ENCODE measurements at regions not wholly inside any gene's neighbourhood (a gene's known extent, or its start where the extent isn't known, plus 50 kb on each side); places are given as distances from the start of the nearest gene placed in this dataset.

DNA sequence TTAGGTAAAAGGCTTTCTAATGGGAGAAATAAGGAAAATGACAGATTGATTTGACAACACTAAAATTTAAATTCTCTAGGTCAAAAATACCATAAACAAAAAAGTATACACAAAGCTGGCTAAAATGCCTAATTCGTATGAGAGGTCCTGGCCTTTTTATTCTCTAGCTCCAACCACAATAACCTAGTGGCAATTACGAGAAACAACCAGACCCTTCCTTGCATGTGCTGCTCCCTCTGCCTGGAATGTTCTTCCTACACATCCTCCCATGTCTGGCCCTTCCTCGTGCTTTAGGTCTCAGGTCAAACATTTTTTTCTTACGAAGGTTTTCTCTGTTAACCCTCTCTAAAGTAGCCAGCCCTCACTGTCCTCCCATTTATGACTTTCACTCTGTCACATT is 176.4 kb upstream of the PLPPR1 start:
- DNase-seq (ENCODE audit: low spot score), result no peak
- POLR2A ChIA-PET (ENCODE audit: low non-redundant PET), result no interaction called here
- CTCF ChIA-PET, result no interaction called here
- TF ChIP-seq, protein P1, sequence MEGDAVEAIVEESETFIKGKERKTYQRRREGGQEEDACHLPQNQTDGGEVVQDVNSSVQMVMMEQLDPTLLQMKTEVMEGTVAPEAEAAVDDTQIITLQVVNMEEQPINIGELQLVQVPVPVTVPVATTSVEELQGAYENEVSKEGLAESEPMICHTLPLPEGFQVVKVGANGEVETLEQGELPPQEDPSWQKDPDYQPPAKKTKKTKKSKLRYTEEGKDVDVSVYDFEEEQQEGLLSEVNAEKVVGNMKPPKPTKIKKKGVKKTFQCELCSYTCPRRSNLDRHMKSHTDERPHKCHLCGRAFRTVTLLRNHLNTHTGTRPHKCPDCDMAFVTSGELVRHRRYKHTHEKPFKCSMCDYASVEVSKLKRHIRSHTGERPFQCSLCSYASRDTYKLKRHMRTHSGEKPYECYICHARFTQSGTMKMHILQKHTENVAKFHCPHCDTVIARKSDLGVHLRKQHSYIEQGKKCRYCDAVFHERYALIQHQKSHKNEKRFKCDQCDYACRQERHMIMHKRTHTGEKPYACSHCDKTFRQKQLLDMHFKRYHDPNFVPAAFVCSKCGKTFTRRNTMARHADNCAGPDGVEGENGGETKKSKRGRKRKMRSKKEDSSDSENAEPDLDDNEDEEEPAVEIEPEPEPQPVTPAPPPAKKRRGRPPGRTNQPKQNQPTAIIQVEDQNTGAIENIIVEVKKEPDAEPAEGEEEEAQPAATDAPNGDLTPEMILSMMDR (conservative IDR thresholded peaks at IDR 0.05; ENCODE audit: low read depth), result no peak
- no peak overlapping the region for H3K27ac ChIP-seq

DNA sequence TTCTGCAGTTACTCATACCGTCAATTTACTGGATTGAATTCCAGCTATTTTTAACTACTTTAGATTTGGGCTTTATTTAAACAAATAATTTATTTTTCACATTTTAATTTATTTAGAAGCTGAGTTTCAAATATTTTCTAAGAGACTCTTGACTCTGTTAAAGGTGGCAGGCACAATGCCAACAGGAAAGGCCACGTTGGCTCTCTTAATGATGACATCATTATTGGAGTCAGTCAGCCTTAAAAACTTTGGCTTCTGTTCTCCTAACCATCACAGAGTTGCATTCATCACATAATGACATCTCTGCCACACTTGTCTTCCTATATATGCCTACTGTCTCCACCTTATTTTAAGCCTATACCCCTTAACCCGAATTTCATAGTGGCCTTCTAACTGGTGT is 172.3 kb upstream of the PLPPR1 start:
- CTCF ChIA-PET, result no interaction called here
- no peak overlapping the region for H3K27ac ChIP-seq
- POLR2A ChIA-PET (ENCODE audit: low non-redundant PET), result no interaction called here
- TF ChIP-seq, protein P1 (conservative IDR thresholded peaks at IDR 0.05; ENCODE audit: low read depth), result no peak
- no peak for DNase-seq (ENCODE audit: low spot score)

DNA sequence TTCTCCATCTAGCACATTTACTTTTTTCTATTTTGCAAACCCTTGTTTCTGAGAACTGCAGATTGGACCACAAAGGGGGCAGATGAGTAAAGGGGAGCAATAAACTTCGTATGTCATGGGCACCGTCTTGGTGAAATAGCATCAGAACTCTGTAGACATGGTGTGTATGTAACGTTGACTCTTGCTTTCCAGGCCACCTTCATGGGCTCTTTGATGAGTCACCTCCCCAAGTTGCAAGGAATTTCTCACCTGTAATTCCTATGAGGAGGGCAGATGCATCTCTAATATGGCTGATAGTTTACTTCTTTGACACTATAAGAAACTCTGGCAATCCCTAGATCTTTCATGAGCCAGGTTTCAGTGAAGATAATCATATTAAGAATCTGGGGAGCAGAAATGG is 163.4 kb upstream of the PLPPR1 start:
- no peak for DNase-seq (ENCODE audit: low spot score)
- TF ChIP-seq, protein P1 (conservative IDR thresholded peaks at IDR 0.05; ENCODE audit: low read depth), result no peak
- CTCF ChIA-PET, result no interaction called here
- H3K27ac ChIP-seq, result no peak overlapping the region
- POLR2A ChIA-PET (ENCODE audit: low non-redundant PET), result no interaction called here

DNA sequence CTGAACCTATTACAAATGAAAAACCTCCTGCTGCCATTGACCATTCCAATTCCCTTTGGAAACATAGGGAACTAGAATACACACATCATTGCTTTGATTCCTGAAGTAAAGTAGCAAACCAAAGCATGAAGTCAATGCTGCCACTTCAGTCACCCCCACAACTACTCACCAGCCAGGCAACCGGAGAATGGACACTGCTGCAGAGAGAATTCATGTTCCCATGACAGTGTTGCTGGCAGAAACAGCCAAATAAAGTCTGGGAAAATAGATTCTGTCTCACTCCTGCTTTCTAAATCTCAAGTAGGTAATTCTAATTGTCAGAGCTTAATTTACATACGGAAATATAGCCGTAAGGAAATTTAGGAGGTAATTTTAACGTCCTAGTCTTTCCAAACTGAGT is 162.9 kb upstream of the PLPPR1 start:
- DNase-seq (ENCODE audit: low spot score), result no peak
- no peak overlapping the region for H3K27ac ChIP-seq
- TF ChIP-seq, protein P1 (conservative IDR thresholded peaks at IDR 0.05; ENCODE audit: low read depth), result no peak
- POLR2A ChIA-PET (ENCODE audit: low non-redundant PET), result no interaction called here
- CTCF ChIA-PET, result no interaction called here

DNA sequence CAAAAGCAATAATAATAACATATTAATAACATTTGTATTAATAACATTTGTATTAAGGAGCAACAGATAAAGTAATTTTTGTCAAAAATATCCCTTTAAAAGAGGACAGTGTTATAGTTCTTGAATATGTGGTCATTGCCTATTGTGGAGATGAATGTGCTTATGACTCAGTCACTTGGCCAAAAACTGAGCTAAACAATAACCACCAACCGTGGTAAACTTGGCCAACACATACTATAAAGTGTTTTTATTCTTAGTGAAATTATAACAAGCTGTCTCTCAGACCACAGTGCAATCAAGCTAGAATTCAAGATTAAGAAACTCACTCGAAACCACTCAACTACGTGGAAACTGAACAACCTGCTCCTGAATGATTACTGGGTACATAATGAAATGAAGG is 159.2 kb upstream of the PLPPR1 start:
- DNase-seq (ENCODE audit: low spot score), result no peak
- ChIA-PET POLR2A (ENCODE audit: low non-redundant PET) (no interaction called here), CTCF (no interaction called here)
- H3K27ac ChIP-seq, result no peak overlapping the region
- TF ChIP-seq, protein P1 (conservative IDR thresholded peaks at IDR 0.05; ENCODE audit: low read depth), result no peak

DNA sequence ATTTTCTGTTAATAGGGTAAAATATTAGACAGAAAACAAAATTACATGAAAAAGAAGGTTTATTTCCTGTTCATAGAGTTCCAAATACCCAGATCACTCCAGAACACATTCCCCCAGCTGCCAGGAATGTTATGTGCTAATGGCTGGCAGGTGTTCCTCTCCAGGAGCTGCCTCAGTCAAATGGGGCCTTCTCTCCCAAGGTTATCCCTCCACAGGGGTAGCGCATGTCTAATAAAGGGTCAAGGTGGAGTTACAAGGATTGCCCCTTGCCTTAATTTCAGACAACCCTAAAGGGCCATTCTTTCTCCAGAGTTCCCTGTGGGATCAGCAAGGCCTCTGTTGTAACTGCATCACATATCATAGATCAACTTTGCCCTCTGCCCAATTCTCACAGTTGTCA is 148.6 kb upstream of the PLPPR1 start:
- CTCF ChIA-PET, result no interaction called here
- TF ChIP-seq, protein P1 (conservative IDR thresholded peaks at IDR 0.05; ENCODE audit: low read depth), result no peak
- POLR2A ChIA-PET (ENCODE audit: low non-redundant PET), result no interaction called here
- H3K27ac ChIP-seq, result no peak overlapping the region
- DNase-seq (ENCODE audit: low spot score), result no peak

DNA sequence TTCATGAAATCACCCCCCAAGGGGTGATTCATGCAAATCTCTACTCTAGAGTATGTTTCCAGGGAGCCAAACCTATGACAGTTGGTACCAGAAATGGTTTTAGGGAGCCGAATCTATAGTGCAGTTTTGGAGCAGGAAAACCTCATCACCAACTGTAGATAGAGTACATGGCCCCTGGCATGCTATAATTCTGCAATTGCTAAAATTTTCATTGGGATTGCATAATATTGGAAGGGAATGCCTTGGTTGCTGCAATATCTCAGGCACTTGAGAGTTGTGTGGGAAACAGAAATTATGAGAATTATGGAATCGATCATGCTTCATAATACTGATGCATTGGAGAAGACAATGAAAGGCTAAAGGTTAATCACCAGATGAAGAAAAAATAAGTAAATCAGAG is 148.2 kb upstream of the PLPPR1 start:
- ChIA-PET CTCF (interaction anchor here (0.6 kb wide), 1 partner anchor 338 kb away, joined by 4 read pairs; no protein-coding TSS in a partner anchor), POLR2A (ENCODE audit: low non-redundant PET) (no interaction called here)
- DNase-seq (ENCODE audit: low spot score), result no peak
- no peak overlapping the region for H3K27ac ChIP-seq
- TF ChIP-seq, protein P1 (conservative IDR thresholded peaks at IDR 0.05; ENCODE audit: low read depth), result no peak

Data from RWPE1 (cell line).